Uterus (tissue), 3 donors: ENCODE measurements at regions not wholly inside any gene's neighbourhood (a gene's known extent, or its start where the extent isn't known, plus 50 kb on each side); places are given as distances from the start of the nearest gene placed in this dataset.

Source experiments
- DNase-seq, 2 donors: peaks; one replicate each; pipeline ENCODE4 v3.0.0-alpha.2; 2019 to 2020
- H3K27ac ChIP-seq, 2 donors: fragments of 200-600 bp; sonication (generic); 1 replicate in 1 of 2; 2 replicates in 1 of 2; pipeline ENCODE4 v1.5.1; 2016 to 2018
- H3K27me3 ChIP-seq, 2 donors: fragments of 200-600 bp; sonication (generic); one replicate each; pipeline ENCODE4 v1.5.1; 2018 to 2019; ENCODE audit warnings: control low read depth in 1 of 2
- H3K36me3 ChIP-seq, 2 donors: fragments of 200-600 bp; sonication (generic); one replicate each; pipeline ENCODE4 v1.5.1; 2019; ENCODE audit warnings: control low read depth in 1 of 2
- H3K4me1 ChIP-seq, 2 donors: fragments of 200-600 bp; sonication (generic); one replicate each; pipeline ENCODE4 v1.5.1; 2018 to 2019; ENCODE audit warnings: control low read depth in 1 of 2
- H3K4me3 ChIP-seq, 2 donors: fragments of 200-600 bp; sonication (generic); 1 replicate in 1 of 2; 2 replicates in 1 of 2; pipeline ENCODE4 v1.5.1; 2018 to 2019; ENCODE audit warnings: mild to moderate bottlenecking in 1 of 2
- H3K9me3 ChIP-seq, 2 donors: fragments of 200-600 bp; sonication (generic); one replicate each; pipeline ENCODE4 v1.5.1; 2019; ENCODE audit warnings: control low read depth in 1 of 2
- CTCF ChIP-seq, 4 experiments: fragments of 200-600 bp in 2 of 4; fragments of 450-650 bp in 2 of 4; sonication (generic) in 2 of 4; IDR thresholded peaks; one replicate each; pipeline ENCODE4 v1.5.1; 2016 to 2019; ENCODE audit warnings: antibody characterized with exemption in 4 of 4, mild to moderate bottlenecking in 2 of 4, moderate library complexity in 1 of 4
- POLR2A ChIP-seq, 2 donors: fragments of 450-650 bp; IDR thresholded peaks; one replicate each; pipeline ENCODE4 v1.6.1; 2016; ENCODE audit warnings: antibody characterized with exemption in 2 of 2, mild to moderate bottlenecking in 1 of 2, moderate library complexity in 1 of 2
- intact Hi-C: fragments of 100-400 bp; cut with DNase I; formaldehyde crosslinking; loops from one replicate; pipeline ENCODE4 v1.15.1; 2023; ENCODE audit warnings: low total_unique reads
- donor health status: DM: yes; HTN: yes; CAD: no.

- Histone ChIP-seq H3K27me3 (no peaks in the 10 kb centered on the region), H3K36me3 (no peaks in the 10 kb centered on the region), H3K4me3 (no peak overlapping the region), H3K4me1 (no peaks in the 10 kb centered on the region), H3K27ac (no peak overlapping the region), H3K9me3 (no peaks in the 10 kb centered on the region)
- no peak for DNase-seq
- intact Hi-C loops: no loop called here
- no peak for TF ChIP-seq POLR2A (IDR thresholded peaks at IDR 0.05)
- TF ChIP-seq CTCF (IDR thresholded peaks at IDR 0.05): no peak
These were observed 82.9 kb upstream of the SLC2A1 start for GRCh38 chr1:43041591-43041990.

GRCh38 chr1:43039228-43040055 is 80.8 kb upstream of the SLC2A1 start:
- Histone ChIP-seq H3K4me1 (no peaks in the 10 kb centered on the region), H3K27me3 (no peaks in the 10 kb centered on the region), H3K4me3 (no peak overlapping the region), H3K27ac (no peak overlapping the region), H3K36me3 (no peaks in the 10 kb centered on the region), H3K9me3 (no peaks in the 10 kb centered on the region)
- DNase-seq: no peak
- TF ChIP-seq POLR2A (IDR thresholded peaks at IDR 0.05) (no peak), CTCF (IDR thresholded peaks at IDR 0.05) (no peak)
- intact Hi-C loops: no loop called here

GRCh38 chr1:43038232-43038935 is 79.7 kb upstream of the SLC2A1 start:
- no peak for DNase-seq
- Histone ChIP-seq H3K36me3 (no peaks in the 10 kb centered on the region), H3K9me3 (no peaks in the 10 kb centered on the region), H3K27me3 (no peaks in the 10 kb centered on the region), H3K4me1 (no peaks in the 10 kb centered on the region), H3K4me3 (no peak overlapping the region), H3K27ac (no peak overlapping the region)
- no peak for TF ChIP-seq POLR2A (IDR thresholded peaks at IDR 0.05)
- no peak for TF ChIP-seq CTCF (IDR thresholded peaks at IDR 0.05)
- intact Hi-C loops: no loop called here

GRCh38 chr1:43037466-43037865 is 78.8 kb upstream of the SLC2A1 start:
- Histone ChIP-seq H3K27ac (no peak overlapping the region), H3K9me3 (no peaks in the 10 kb centered on the region), H3K4me1 (no peaks in the 10 kb centered on the region), H3K27me3 (no peaks in the 10 kb centered on the region), H3K36me3 (no peaks in the 10 kb centered on the region), H3K4me3 (no peak overlapping the region)
- intact Hi-C loops: no loop called here
- TF ChIP-seq POLR2A (IDR thresholded peaks at IDR 0.05): no peak
- TF ChIP-seq CTCF (IDR thresholded peaks at IDR 0.05): no peak
- no peak for DNase-seq

GRCh38 chr1:43036932-43037331 is 78.3 kb upstream of the SLC2A1 start:
- no peak for TF ChIP-seq CTCF (IDR thresholded peaks at IDR 0.05)
- no peak for TF ChIP-seq POLR2A (IDR thresholded peaks at IDR 0.05)
- Histone ChIP-seq H3K9me3 (no peaks in the 10 kb centered on the region), H3K36me3 (no peaks in the 10 kb centered on the region), H3K4me1 (no peaks in the 10 kb centered on the region), H3K4me3 (no peak overlapping the region), H3K27me3 (no peaks in the 10 kb centered on the region), H3K27ac (no peak overlapping the region)
- intact Hi-C loops: no loop called here
- DNase-seq: no peak
